H1 (cell line): ENCODE measurements at regions not wholly inside any gene's neighbourhood (a gene's known extent, or its start where the extent isn't known, plus 50 kb on each side); places are given as distances from the start of the nearest gene placed in this dataset.

Experiments used
- CTCF ChIP-seq, 3 experiments: IDR thresholded peaks; 1 replicate in 2 of 3; 2 replicates in 1 of 3; pipeline versions ENCODE4 v1.5.1 to v1.6.1; 2011; ENCODE audit warnings: low read length in 3 of 3, mild to moderate bottlenecking in 3 of 3, inconsistent platforms in 2 of 3, low read depth in 1 of 3, moderate library complexity in 1 of 3; ENCODE audit not compliant: insufficient read depth in 1 of 3; ENCODE audit errors: control extremely low read depth in 1 of 3
- TBP ChIP-seq: IDR thresholded peaks from 2 replicates; pipeline ENCODE4 v1.6.1; 2011; ENCODE audit warnings: low read depth, low read length, improper control_type of control experiment

- TF ChIP-seq TBP: no peak
- no peak for TF ChIP-seq CTCF (IDR thresholded peaks at IDR 0.05; ENCODE audit: control extremely low read depth in 1 of 3, insufficient read depth in 1 of 3, low read depth in 1 of 3, low read length in 3 of 3)
These were observed 322.1 kb upstream of the CHAC2 start for GRCh38 chr2:53445383-53446070.
